ENCODE measurements at regions not wholly inside any gene's neighbourhood (a gene's known extent, or its start where the extent isn't known, plus 50 kb on each side); places are given as distances from the start of the nearest gene placed in this dataset.
A peak's percentile ranks its signal among the peaks of the same experiment; 100 is the strongest.

GRCh38 chr3:159761848-159762635 is 226.6 kb upstream of the IL12A start:
- H3K14ac ChIP-seq (ENCODE audit: low read length): no peak overlapping the region
- no peak overlapping the region for H2AFZ ChIP-seq (ENCODE audit: low read length)
- no peak overlapping the region for H3K18ac ChIP-seq (ENCODE audit: low read length)
- peaks cover 13 to 16% of the 10 kb centered on the region in 2 donors for H3K4me1 ChIP-seq (ENCODE audit: control insufficient read depth in 2 of 2, insufficient read depth in 1 of 2, low read depth in 1 of 2, low read length in 2 of 2)
- no peak overlapping the region for H2AK5ac ChIP-seq (ENCODE audit: low read depth, low read length)
- H2BK120ac ChIP-seq (ENCODE audit: low read depth, low read length): no peak overlapping the region
- no peak overlapping the region for H3K23ac ChIP-seq (ENCODE audit: low read depth, low read length, poor library complexity)
- H2BK5ac ChIP-seq (ENCODE audit: low read length): no peak overlapping the region
- no peak for DNase-seq (ENCODE audit: low spot score)
- no peak overlapping the region for H3K9ac ChIP-seq (ENCODE audit: low read depth, low read length, poor library complexity)
- no peak overlapping the region for H3K27ac ChIP-seq (replicated peaks; ENCODE audit: low read length)
- no peaks in the 10 kb centered on the region for H3K9me3 ChIP-seq (replicated peaks in 1 of 2; ENCODE audit: control insufficient read depth in 2 of 2, insufficient read depth in 1 of 2, low read depth in 1 of 2, low read length in 2 of 2)
- H3K4me2 ChIP-seq (ENCODE audit: insufficient read depth, low read length, poor library complexity, severe bottlenecking): no peak overlapping the region
- H2BK12ac ChIP-seq (ENCODE audit: low read length): no peak overlapping the region
- no peak overlapping the region for H4K8ac ChIP-seq (ENCODE audit: low read depth, low read length)
- H2BK15ac ChIP-seq (ENCODE audit: low read length): no peak overlapping the region
- WGBS, 2 donors (ENCODE audit: extremely low coverage in 2 of 2, insufficient read length in 2 of 2, insufficient replicate concordance in 1 of 2): no CpG with 5 or more reads among the region's 7 CpGs
- no peak overlapping the region for H4K91ac ChIP-seq (ENCODE audit: low read depth, low read length, poor library complexity)
- H3K79me1 ChIP-seq (ENCODE audit: low read depth, low read length): no peaks in the 10 kb centered on the region
- H3K27me3 ChIP-seq (ENCODE audit: control insufficient read depth in 3 of 3, insufficient read depth in 3 of 3, low read depth in 1 of 3, low read length in 3 of 3): peaks cover 0 to 77% (median 10%) of the 10 kb centered on the region in 3 experiments
- H3K36me3 ChIP-seq (replicated peaks in 1 of 2; ENCODE audit: control insufficient read depth in 2 of 2, insufficient read depth in 2 of 2, low read length in 2 of 2): no peaks in the 10 kb centered on the region
- no peak overlapping the region for H3K4ac ChIP-seq (ENCODE audit: low read length)
- H3K4me3 ChIP-seq (ENCODE audit: low read length in 2 of 2): no peak overlapping the region

GRCh38 chr3:159763011-159763601 is 225.5 kb upstream of the IL12A start:
- no peaks in the 10 kb centered on the region for H3K79me1 ChIP-seq (ENCODE audit: low read depth, low read length)
- peak overlapping the region; percentile 98 for H2AFZ ChIP-seq (ENCODE audit: low read length)
- H4K91ac ChIP-seq (ENCODE audit: low read depth, low read length, poor library complexity): no peak overlapping the region
- H3K23ac ChIP-seq (ENCODE audit: low read depth, low read length, poor library complexity): peak overlapping the region; percentile 86
- no CpG with 5 or more reads among the region's 40 CpGs for WGBS, 2 donors (ENCODE audit: extremely low coverage in 2 of 2, insufficient read length in 2 of 2, insufficient replicate concordance in 1 of 2)
- H3K4me3 ChIP-seq (ENCODE audit: low read length in 2 of 2): peak overlapping the region; percentile 51 to 84
- H2BK120ac ChIP-seq (ENCODE audit: low read depth, low read length): peak overlapping the region; percentile 9
- H3K4ac ChIP-seq (ENCODE audit: low read length): no peak overlapping the region
- H4K8ac ChIP-seq (ENCODE audit: low read depth, low read length): no peak overlapping the region
- H3K9ac ChIP-seq (ENCODE audit: low read depth, low read length, poor library complexity): peak overlapping the region; percentile 92
- no peak overlapping the region for H3K27ac ChIP-seq (replicated peaks; ENCODE audit: low read length)
- peak overlapping the region; percentile 78 for H3K14ac ChIP-seq (ENCODE audit: low read length)
- peak overlapping the region; percentile 86 for H2BK15ac ChIP-seq (ENCODE audit: low read length)
- H3K9me3 ChIP-seq (replicated peaks in 1 of 2; ENCODE audit: control insufficient read depth in 2 of 2, insufficient read depth in 1 of 2, low read depth in 1 of 2, low read length in 2 of 2): no peaks in the 10 kb centered on the region
- peak overlapping the region; percentile 96 for H3K18ac ChIP-seq (ENCODE audit: low read length)
- peaks cover 13 to 16% of the 10 kb centered on the region in 2 donors for H3K4me1 ChIP-seq (ENCODE audit: control insufficient read depth in 2 of 2, insufficient read depth in 1 of 2, low read depth in 1 of 2, low read length in 2 of 2)
- peak overlapping the region; percentile 57 for H2AK5ac ChIP-seq (ENCODE audit: low read depth, low read length)
- peak overlapping the region; percentile 96 for H3K4me2 ChIP-seq (ENCODE audit: insufficient read depth, low read length, poor library complexity, severe bottlenecking)
- H3K36me3 ChIP-seq (replicated peaks in 1 of 2; ENCODE audit: control insufficient read depth in 2 of 2, insufficient read depth in 2 of 2, low read length in 2 of 2): no peaks in the 10 kb centered on the region
- peak; percentile 12 for DNase-seq (ENCODE audit: low spot score)
- H2BK5ac ChIP-seq (ENCODE audit: low read length): peak overlapping the region; percentile 72
- peaks cover 0 to 86% (median 10%) of the 10 kb centered on the region in 3 experiments for H3K27me3 ChIP-seq (ENCODE audit: control insufficient read depth in 3 of 3, insufficient read depth in 3 of 3, low read depth in 1 of 3, low read length in 3 of 3)
- H2BK12ac ChIP-seq (ENCODE audit: low read length): peak overlapping the region; percentile 46

- peak overlapping the region; percentile 57 for H2AK5ac ChIP-seq (ENCODE audit: low read depth, low read length)
- H2AFZ ChIP-seq (ENCODE audit: low read length): peak overlapping the region; percentile 98
- peak overlapping the region; percentile 46 for H2BK12ac ChIP-seq (ENCODE audit: low read length)
- peak overlapping the region; percentile 87 for H2BK120ac ChIP-seq (ENCODE audit: low read depth, low read length)
- H3K23ac ChIP-seq (ENCODE audit: low read depth, low read length, poor library complexity): peak overlapping the region; percentile 86
- peak overlapping the region; percentile 83 for H3K14ac ChIP-seq (ENCODE audit: low read length)
- H3K36me3 ChIP-seq (replicated peaks in 1 of 2; ENCODE audit: control insufficient read depth in 2 of 2, insufficient read depth in 2 of 2, low read length in 2 of 2): no peaks in the 10 kb centered on the region
- peak overlapping the region; percentile 96 for H3K18ac ChIP-seq (ENCODE audit: low read length)
- peak overlapping the region; percentile 66 for H3K27ac ChIP-seq (replicated peaks; ENCODE audit: low read length)
- H3K9ac ChIP-seq (ENCODE audit: low read depth, low read length, poor library complexity): peak overlapping the region; percentile 92
- no CpG with 5 or more reads among the region's 80 CpGs for WGBS, 2 donors (ENCODE audit: extremely low coverage in 2 of 2, insufficient read length in 2 of 2, insufficient replicate concordance in 1 of 2)
- DNase-seq (ENCODE audit: low spot score): peak; percentile 79
- H3K4ac ChIP-seq (ENCODE audit: low read length): no peak overlapping the region
- no peaks in the 10 kb centered on the region for H3K79me1 ChIP-seq (ENCODE audit: low read depth, low read length)
- no peak overlapping the region for H4K8ac ChIP-seq (ENCODE audit: low read depth, low read length)
- peak overlapping the region; percentile 96 for H3K4me2 ChIP-seq (ENCODE audit: insufficient read depth, low read length, poor library complexity, severe bottlenecking)
- peak overlapping the region; percentile 51 to 92 for H3K4me3 ChIP-seq (ENCODE audit: low read length in 2 of 2)
- H3K27me3 ChIP-seq (ENCODE audit: control insufficient read depth in 3 of 3, insufficient read depth in 3 of 3, low read depth in 1 of 3, low read length in 3 of 3): peaks cover 0 to 88% (median 10%) of the 10 kb centered on the region in 3 experiments
- H2BK15ac ChIP-seq (ENCODE audit: low read length): peak overlapping the region; percentile 72
- no peaks in the 10 kb centered on the region for H3K9me3 ChIP-seq (replicated peaks in 1 of 2; ENCODE audit: control insufficient read depth in 2 of 2, insufficient read depth in 1 of 2, low read depth in 1 of 2, low read length in 2 of 2)
- H3K4me1 ChIP-seq (ENCODE audit: control insufficient read depth in 2 of 2, insufficient read depth in 1 of 2, low read depth in 1 of 2, low read length in 2 of 2): peaks cover 13 to 16% of the 10 kb centered on the region in 2 donors
- H4K91ac ChIP-seq (ENCODE audit: low read depth, low read length, poor library complexity): no peak overlapping the region
- H2BK5ac ChIP-seq (ENCODE audit: low read length): peak overlapping the region; percentile 87
These were observed 224.8 kb upstream of the IL12A start for GRCh38 chr3:159763602-159764489.

Measured in neuronal stem cell (in vitro differentiated cells).